ENCODE measurements at regions not wholly inside any gene's neighbourhood (a gene's known extent, or its start where the extent isn't known, plus 50 kb on each side); places are given as distances from the start of the nearest gene placed in this dataset.
A peak's percentile ranks its signal among the peaks of the same experiment; 100 is the strongest.
"Not testable (repeated sequence)": the region's sequence is repeated elsewhere in the genome, so short reads cannot be mapped to it uniquely, and the experiment has no call there.

GRCh38 chr1:30084909-30085571 is 638.3 kb downstream of the MATN1 start:
- DNase-seq (ENCODE audit: low read depth), result no peak

- DNase-seq (ENCODE audit: low read depth), result peak; percentile 47
These were observed 639.5 kb downstream of the MATN1 start for GRCh38 chr1:30083800-30084464.

GRCh38 chr1:30081379-30082102 is 641.8 kb downstream of the MATN1 start:
- no peak for DNase-seq (ENCODE audit: low read depth)

- DNase-seq (ENCODE audit: low read depth), result not testable (repeated sequence)
These were observed 647.5 kb downstream of the MATN1 start for GRCh38 chr1:30075916-30076315.

- no peak for DNase-seq (ENCODE audit: low read depth)
These were observed 654.5 kb downstream of the MATN1 start for GRCh38 chr1:30068787-30069472.

GRCh38 chr1:30064547-30064946 is 658.8 kb downstream of the MATN1 start:
- no peak for DNase-seq (ENCODE audit: low read depth)

- no peak for DNase-seq (ENCODE audit: low read depth)
These were observed 659.6 kb downstream of the MATN1 start for GRCh38 chr1:30063621-30064280.

- no peak for DNase-seq (ENCODE audit: low read depth)
These were observed 661.8 kb downstream of the MATN1 start for GRCh38 chr1:30061292-30062220.

GRCh38 chr1:30060738-30061137 is 662.6 kb downstream of the MATN1 start:
- no peak for DNase-seq (ENCODE audit: low read depth)

- no peak for DNase-seq (ENCODE audit: low read depth)
These were observed 664.4 kb downstream of the MATN1 start for GRCh38 chr1:30058970-30059369.

- no peak for DNase-seq (ENCODE audit: low read depth)
These were observed 669.3 kb downstream of the MATN1 start for GRCh38 chr1:30054126-30054525.

- DNase-seq (ENCODE audit: low read depth), result no peak
These were observed 671.2 kb downstream of the MATN1 start for GRCh38 chr1:30052178-30052577.

GRCh38 chr1:30051777-30052176 is 671.6 kb downstream of the MATN1 start:
- no peak for DNase-seq (ENCODE audit: low read depth)

- DNase-seq (ENCODE audit: low read depth), result no peak
These were observed 673.6 kb downstream of the MATN1 start for GRCh38 chr1:30049748-30050296.

GRCh38 chr1:30048905-30049304 is 674.5 kb downstream of the MATN1 start:
- DNase-seq (ENCODE audit: low read depth), result no peak

- DNase-seq (ENCODE audit: low read depth), result no peak
These were observed 675.8 kb downstream of the MATN1 start for GRCh38 chr1:30047576-30047975.

GRCh38 chr1:30046751-30047150 is 676.6 kb downstream of the MATN1 start:
- no peak for DNase-seq (ENCODE audit: low read depth)

GRCh38 chr1:30045304-30046090 is 677.9 kb downstream of the MATN1 start:
- no peak for DNase-seq (ENCODE audit: low read depth)

GRCh38 chr1:30044656-30045144 is 678.7 kb downstream of the MATN1 start:
- no peak for DNase-seq (ENCODE audit: low read depth)
